Neural progenitor cell (in vitro differentiated cells): ENCODE measurements at regions not wholly inside any gene's neighbourhood (a gene's known extent, or its start where the extent isn't known, plus 50 kb on each side); places are given as distances from the start of the nearest gene placed in this dataset.

Source experiments
- DNase-seq: peaks from one replicate; pipeline ENCODE4 v3.0.0-alpha.2; 2016; ENCODE audit warnings: low spot score
- H2AFZ ChIP-seq: fragments of 200-600 bp; sonication (generic); replicated peaks from 2 replicates; pipeline ENCODE4 v1.6.1; 2016; ENCODE audit warnings: antibody characterized with exemption
- H3F3A ChIP-seq: fragments of 200-600 bp; sonication (generic); 2 replicates; pipeline ENCODE4 v1.6.1; 2016; ENCODE audit warnings: antibody characterized with exemption, low read depth
- H3K27ac ChIP-seq: fragments of 200-600 bp; sonication (generic); 2 replicates; pipeline ENCODE4 v1.5.1; 2016; ENCODE audit warnings: mild to moderate bottlenecking
- H3K27me3 ChIP-seq: fragments of 200-600 bp; sonication (generic); 2 replicates; pipeline ENCODE4 v1.6.1; 2016; ENCODE audit warnings: mild to moderate bottlenecking, moderate library complexity
- H3K36me3 ChIP-seq: fragments of 200-600 bp; sonication (generic); 2 replicates; pipeline ENCODE4 v1.5.1; 2016
- H3K4me1 ChIP-seq: fragments of 200-600 bp; sonication (generic); 2 replicates; pipeline ENCODE4 v1.6.1; 2016; ENCODE audit warnings: mixed run types
- H3K4me2 ChIP-seq: fragments of 200-600 bp; sonication (generic); 2 replicates; pipeline ENCODE4 v1.6.1; 2016
- H3K4me3 ChIP-seq: fragments of 200-600 bp; sonication (generic); 2 replicates; pipeline ENCODE4 v1.5.1; 2016
- H3K79me2 ChIP-seq: fragments of 200-600 bp; sonication (generic); 2 replicates; pipeline ENCODE4 v1.6.1; 2016; ENCODE audit warnings: low read depth
- H3K9ac ChIP-seq: fragments of 200-600 bp; sonication (generic); 2 replicates; pipeline ENCODE4 v1.6.1; 2016
- H3K9me3 ChIP-seq: fragments of 200-600 bp; sonication (generic); 2 replicates; pipeline ENCODE4 v1.5.1; 2016; ENCODE audit warnings: low read depth
- H4K20me1 ChIP-seq: fragments of 200-600 bp; sonication (generic); 2 replicates; pipeline ENCODE4 v1.6.1; 2016; ENCODE audit warnings: low read depth
- H3K27ac Mint-ChIP-seq: 3 replicates; pipeline ENCODE4 v1.8.0; 2021; ENCODE audit warnings: mixed read lengths
- H3K27me3 Mint-ChIP-seq: 2 replicates; pipeline ENCODE4 v1.8.0; 2022; ENCODE audit warnings: low read depth, mild to moderate bottlenecking, inconsistent platforms, moderate library complexity, mixed read lengths; ENCODE audit not compliant: insufficient read depth
- H3K36me3 Mint-ChIP-seq: 3 replicates; pipeline ENCODE4 v1.8.0; 2021; ENCODE audit warnings: mixed read lengths
- H3K4me1 Mint-ChIP-seq: 3 replicates; pipeline ENCODE4 v1.8.0; 2021; ENCODE audit warnings: mixed read lengths
- H3K4me3 Mint-ChIP-seq: 3 replicates; pipeline ENCODE4 v1.8.0; 2021; ENCODE audit warnings: mild to moderate bottlenecking, moderate library complexity, mixed read lengths
- H3K9me3 Mint-ChIP-seq: 3 replicates; pipeline ENCODE4 v1.8.0; 2020; ENCODE audit warnings: mixed read lengths
- EZH2 ChIP-seq: fragments of 200-600 bp; sonication (generic); IDR thresholded peaks from 2 replicates; pipeline ENCODE4 v1.6.1; 2017; ENCODE audit warnings: antibody characterized with exemption, mild to moderate bottlenecking, moderate library complexity
- EZH2phosphoT487 ChIP-seq: fragments of 200-600 bp; sonication (generic); IDR thresholded peaks from 2 replicates; pipeline ENCODE4 v1.6.1; 2017; ENCODE audit warnings: antibody characterized with exemption
- TF ChIP-seq, protein P1 (sequence below): fragments of 200-600 bp; sonication (generic); IDR thresholded peaks from 2 replicates; pipeline ENCODE4 v1.5.1; 2017; ENCODE audit warnings: antibody characterized with exemption, mild to moderate bottlenecking

DNA sequence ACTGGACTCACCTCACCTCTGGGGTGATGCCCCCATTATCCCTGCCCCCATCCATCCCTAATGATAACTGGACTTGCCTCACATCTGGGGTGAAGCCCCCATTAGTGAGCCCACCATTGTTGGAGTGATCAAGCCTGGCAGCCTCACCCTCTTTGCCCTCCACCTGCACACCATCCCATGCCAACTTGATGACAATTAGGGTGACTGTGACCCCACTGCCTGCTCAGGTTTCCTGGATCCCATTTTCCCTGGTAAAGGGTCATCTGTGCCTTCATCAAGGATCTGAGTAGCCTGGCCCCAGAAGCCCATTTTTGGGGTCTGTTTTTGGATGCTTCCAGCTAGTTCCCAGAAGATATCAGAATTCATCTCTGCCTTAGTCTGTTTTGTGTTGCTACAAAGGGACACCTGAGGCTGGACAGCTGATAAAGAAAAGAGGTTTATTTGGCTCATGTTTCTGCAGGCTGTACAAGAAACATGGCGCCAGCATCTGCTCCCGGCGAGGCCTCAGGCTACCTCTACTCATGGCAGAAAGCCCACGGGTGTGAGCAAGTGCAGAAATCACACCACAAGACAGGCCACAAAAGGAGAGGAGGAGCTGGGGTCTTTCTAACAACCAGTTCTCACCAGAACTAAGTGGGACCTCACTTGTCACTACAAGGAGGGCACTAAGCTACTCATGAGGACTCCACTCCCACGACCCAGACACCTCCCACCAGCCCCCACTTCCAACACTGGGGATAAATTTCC, 196.4 kb upstream of the TWIST2 start:
- no peak overlapping the region for H3K9ac ChIP-seq
- no peaks in the 10 kb centered on the region for H3F3A ChIP-seq
- no peak overlapping the region for H3K27ac ChIP-seq
- Mint-ChIP-seq H3K27ac (no peak overlapping the region), H3K36me3 (no peaks in the 10 kb centered on the region), H3K27me3 (peaks cover 8% of the 10 kb centered on the region), H3K4me1 (peaks cover 11% of the 10 kb centered on the region), H3K4me3 (no peak overlapping the region), H3K9me3 (peaks cover 12% of the 10 kb centered on the region)
- no peaks in the 10 kb centered on the region for H3K9me3 ChIP-seq
- no peaks in the 10 kb centered on the region for H3K4me1 ChIP-seq
- H4K20me1 ChIP-seq, result no peaks in the 10 kb centered on the region
- H3K4me3 ChIP-seq, result no peak overlapping the region
- no peak overlapping the region for H3K4me2 ChIP-seq
- H2AFZ ChIP-seq, result no peak overlapping the region
- no peaks in the 10 kb centered on the region for H3K36me3 ChIP-seq
- no peak for DNase-seq
- TF ChIP-seq EZH2 (no peak), EZH2phosphoT487 (no peak)
- TF ChIP-seq, protein P1, sequence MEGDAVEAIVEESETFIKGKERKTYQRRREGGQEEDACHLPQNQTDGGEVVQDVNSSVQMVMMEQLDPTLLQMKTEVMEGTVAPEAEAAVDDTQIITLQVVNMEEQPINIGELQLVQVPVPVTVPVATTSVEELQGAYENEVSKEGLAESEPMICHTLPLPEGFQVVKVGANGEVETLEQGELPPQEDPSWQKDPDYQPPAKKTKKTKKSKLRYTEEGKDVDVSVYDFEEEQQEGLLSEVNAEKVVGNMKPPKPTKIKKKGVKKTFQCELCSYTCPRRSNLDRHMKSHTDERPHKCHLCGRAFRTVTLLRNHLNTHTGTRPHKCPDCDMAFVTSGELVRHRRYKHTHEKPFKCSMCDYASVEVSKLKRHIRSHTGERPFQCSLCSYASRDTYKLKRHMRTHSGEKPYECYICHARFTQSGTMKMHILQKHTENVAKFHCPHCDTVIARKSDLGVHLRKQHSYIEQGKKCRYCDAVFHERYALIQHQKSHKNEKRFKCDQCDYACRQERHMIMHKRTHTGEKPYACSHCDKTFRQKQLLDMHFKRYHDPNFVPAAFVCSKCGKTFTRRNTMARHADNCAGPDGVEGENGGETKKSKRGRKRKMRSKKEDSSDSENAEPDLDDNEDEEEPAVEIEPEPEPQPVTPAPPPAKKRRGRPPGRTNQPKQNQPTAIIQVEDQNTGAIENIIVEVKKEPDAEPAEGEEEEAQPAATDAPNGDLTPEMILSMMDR, result no peak
- H3K79me2 ChIP-seq, result no peaks in the 10 kb centered on the region
- no peaks in the 10 kb centered on the region for H3K27me3 ChIP-seq

DNA sequence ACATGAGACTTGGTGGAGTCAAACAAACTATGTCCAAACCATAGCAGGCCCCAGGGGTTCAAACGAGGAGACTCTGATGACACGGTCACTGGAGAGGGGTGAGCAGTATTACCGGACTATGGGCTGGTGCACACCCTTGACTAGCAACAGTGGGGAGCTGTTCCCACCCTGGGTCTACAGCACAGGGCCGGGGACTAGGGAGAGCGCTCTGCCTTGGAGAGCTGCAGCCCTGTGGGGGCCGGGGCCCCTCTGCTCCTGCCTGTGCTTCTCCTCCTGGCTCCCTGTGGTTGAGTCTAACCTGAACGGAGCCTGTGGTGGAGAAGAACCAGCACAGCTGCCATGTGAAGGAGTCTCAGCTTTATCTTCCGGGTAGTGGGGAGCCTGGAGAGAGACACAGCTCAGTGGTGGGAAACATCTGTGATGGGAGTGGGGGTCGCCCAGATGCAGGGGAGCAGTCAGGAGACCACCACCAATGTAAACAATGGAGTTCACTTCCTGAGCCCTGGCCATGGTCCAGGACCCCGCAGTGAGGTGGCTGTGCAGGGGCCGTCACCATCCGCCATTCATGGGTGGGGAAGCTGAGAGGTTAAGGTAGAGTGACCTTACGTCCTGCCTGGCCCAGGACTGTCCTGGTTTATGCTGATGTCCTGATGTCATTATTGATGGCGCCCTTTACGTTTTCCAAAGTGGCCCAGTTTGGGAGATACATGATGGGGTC, 195.7 kb upstream of the TWIST2 start:
- no peaks in the 10 kb centered on the region for H4K20me1 ChIP-seq
- TF ChIP-seq, protein P1, result no peak
- TF ChIP-seq EZH2 (no peak), EZH2phosphoT487 (no peak)
- H3K9ac ChIP-seq, result no peak overlapping the region
- no peak overlapping the region for H2AFZ ChIP-seq
- no peaks in the 10 kb centered on the region for H3K27me3 ChIP-seq
- H3K9me3 ChIP-seq, result no peaks in the 10 kb centered on the region
- Mint-ChIP-seq H3K36me3 (no peaks in the 10 kb centered on the region), H3K27ac (no peak overlapping the region), H3K9me3 (peaks cover 12% of the 10 kb centered on the region), H3K27me3 (peaks cover 8% of the 10 kb centered on the region), H3K4me1 (peaks cover 11% of the 10 kb centered on the region), H3K4me3 (no peak overlapping the region)
- H3K4me1 ChIP-seq, result no peaks in the 10 kb centered on the region
- no peaks in the 10 kb centered on the region for H3K36me3 ChIP-seq
- no peaks in the 10 kb centered on the region for H3F3A ChIP-seq
- no peak overlapping the region for H3K4me2 ChIP-seq
- DNase-seq, result no peak
- H3K79me2 ChIP-seq, result no peaks in the 10 kb centered on the region
- no peak overlapping the region for H3K27ac ChIP-seq
- H3K4me3 ChIP-seq, result no peak overlapping the region

DNA sequence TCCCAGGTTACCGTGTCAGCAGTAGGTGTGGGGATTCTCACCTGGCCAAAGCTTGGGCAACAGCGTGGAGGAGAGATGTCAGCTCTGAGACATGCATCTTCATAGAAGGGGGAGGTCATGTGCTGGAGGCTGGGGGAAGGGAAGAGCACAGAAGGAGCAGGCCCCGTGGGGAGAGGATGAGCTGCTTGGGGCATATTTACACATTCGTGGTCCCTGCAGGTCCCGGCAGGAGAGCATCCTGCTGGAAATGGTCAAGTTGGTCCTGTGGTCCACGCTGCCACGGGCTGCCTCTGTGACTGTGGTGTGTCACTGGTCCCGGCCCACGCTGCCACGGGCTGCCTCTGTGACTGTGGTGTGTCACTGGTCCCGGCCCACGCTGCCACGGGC, 195.1 kb upstream of the TWIST2 start:
- Mint-ChIP-seq H3K27ac (no peak overlapping the region), H3K27me3 (peaks cover 8% of the 10 kb centered on the region), H3K36me3 (no peaks in the 10 kb centered on the region), H3K4me3 (no peak overlapping the region), H3K4me1 (peaks cover 16% of the 10 kb centered on the region), H3K9me3 (peaks cover 12% of the 10 kb centered on the region)
- Histone ChIP-seq H3K9ac (no peak overlapping the region), H4K20me1 (no peaks in the 10 kb centered on the region), H3K9me3 (no peaks in the 10 kb centered on the region), H3K36me3 (no peaks in the 10 kb centered on the region), H3K4me1 (peaks cover 5% of the 10 kb centered on the region), H3K4me2 (no peak overlapping the region), H3K79me2 (no peaks in the 10 kb centered on the region), H3K27me3 (no peaks in the 10 kb centered on the region), H3K27ac (no peak overlapping the region), H3K4me3 (no peak overlapping the region), H2AFZ (no peak overlapping the region), H3F3A (no peaks in the 10 kb centered on the region)
- DNase-seq, result no peak
- TF ChIP-seq EZH2, result no peak
- no peak for TF ChIP-seq EZH2phosphoT487
- TF ChIP-seq, protein P1, result no peak
